Retinal pigment epithelial cell (primary cell): ENCODE measurements at regions not wholly inside any gene's neighbourhood (a gene's known extent, or its start where the extent isn't known, plus 50 kb on each side); places are given as distances from the start of the nearest gene placed in this dataset.

Experiments
- DNase-seq: peaks from one replicate; pipeline ENCODE4 v3.0.0-alpha.2; 2010; ENCODE audit warnings: low read depth
- H3K4me3 ChIP-seq: 2 replicates; pipeline ENCODE4 v1.5.1; 2011; ENCODE audit warnings: mild to moderate bottlenecking, low read length, control low read depth, moderate library complexity
- CTCF ChIP-seq: conservative IDR thresholded peaks from 2 replicates; pipeline ENCODE4 v1.5.1; 2011; ENCODE audit warnings: low read depth, low read length, control low read depth, inconsistent platforms

GRCh38 chr5:72030237-72030636 is 77.0 kb upstream of the MAP1B start:
- DNase-seq = no peak
- H3K4me3 ChIP-seq = no peak overlapping the region
- TF ChIP-seq CTCF = no peak

- no peak for DNase-seq
- no peak overlapping the region for H3K4me3 ChIP-seq
- TF ChIP-seq CTCF = no peak
These were observed 74.5 kb upstream of the MAP1B start for GRCh38 chr5:72032788-72033187.

- no peak overlapping the region for H3K4me3 ChIP-seq
- no peak for DNase-seq
- TF ChIP-seq CTCF = no peak
These were observed 72.5 kb upstream of the MAP1B start for GRCh38 chr5:72034770-72035169.

GRCh38 chr5:72035831-72036230 is 71.4 kb upstream of the MAP1B start:
- no peak for TF ChIP-seq CTCF
- DNase-seq = no peak
- no peak overlapping the region for H3K4me3 ChIP-seq

GRCh38 chr5:72036951-72037350 is 70.3 kb upstream of the MAP1B start:
- no peak overlapping the region for H3K4me3 ChIP-seq
- no peak for DNase-seq
- no peak for TF ChIP-seq CTCF

GRCh38 chr5:72040513-72040912 is 66.8 kb upstream of the MAP1B start:
- DNase-seq = no peak
- no peak for TF ChIP-seq CTCF
- no peak overlapping the region for H3K4me3 ChIP-seq

- no peak overlapping the region for H3K4me3 ChIP-seq
- DNase-seq = no peak
- TF ChIP-seq CTCF = no peak
These were observed 65.6 kb upstream of the MAP1B start for GRCh38 chr5:72041654-72042053.
